ENCODE measurements at regions not wholly inside any gene's neighbourhood (a gene's known extent, or its start where the extent isn't known, plus 50 kb on each side); places are given as distances from the start of the nearest gene placed in this dataset.

GRCh38 chr10:6343305-6344010 is 140.7 kb downstream of the PFKFB3 start:
- TF ChIP-seq CTCF (IDR thresholded peaks at IDR 0.05): no peak
- Histone ChIP-seq H3K36me3 (ENCODE audit: insufficient read depth in 1 of 2, low read depth in 1 of 2) (no peaks in the 10 kb centered on the region), H3K4me1 (peaks cover 4% of the 10 kb centered on the region), H3K27me3 (ENCODE audit: insufficient read depth in 3 of 3, low read length in 2 of 3) (no peaks in the 10 kb centered on the region), H3K4me3 (no peak overlapping the region), H3K27ac (no peak overlapping the region), H3K9me3 (no peaks in the 10 kb centered on the region)
- DNase-seq: no peak
- intact Hi-C loops (cut with DNase I): no loop called here
- no peak for ATAC-seq
- WGBS, 3 donors: 56 to 75% (median 65%) methylated on average over 7 of the region's 7 CpGs

GRCh38 chr10:6345404-6345803 is 142.7 kb downstream of the PFKFB3 start:
- WGBS, 3 donors: 89 to 94% (median 94%) methylated on average over 1 of the region's 1 CpG
- H3K27me3 ChIP-seq (ENCODE audit: insufficient read depth in 3 of 3, low read length in 2 of 3): no peaks in the 10 kb centered on the region
- ATAC-seq: no peak
- H3K4me1 ChIP-seq: peaks cover 6% of the 10 kb centered on the region
- no peak overlapping the region for H3K27ac ChIP-seq
- no peaks in the 10 kb centered on the region for H3K9me3 ChIP-seq
- DNase-seq: no peak
- intact Hi-C loops (cut with DNase I): no loop called here
- no peak for TF ChIP-seq CTCF (IDR thresholded peaks at IDR 0.05)
- H3K36me3 ChIP-seq (ENCODE audit: insufficient read depth in 1 of 2, low read depth in 1 of 2): no peaks in the 10 kb centered on the region
- H3K4me3 ChIP-seq: no peak overlapping the region

GRCh38 chr10:6346631-6347030 is 143.9 kb downstream of the PFKFB3 start:
- peaks cover 6% of the 10 kb centered on the region for H3K4me1 ChIP-seq
- H3K9me3 ChIP-seq: no peaks in the 10 kb centered on the region
- 89 to 96% (median 91%) methylated on average over 2 of the region's 2 CpGs for WGBS, 3 donors
- intact Hi-C loops (cut with DNase I): no loop called here
- no peak overlapping the region for H3K27ac ChIP-seq
- no peaks in the 10 kb centered on the region for H3K27me3 ChIP-seq (ENCODE audit: insufficient read depth in 3 of 3, low read length in 2 of 3)
- ATAC-seq (no peak), DNase-seq (no peak)
- H3K36me3 ChIP-seq (ENCODE audit: insufficient read depth in 1 of 2, low read depth in 1 of 2): no peaks in the 10 kb centered on the region
- no peak for TF ChIP-seq CTCF (IDR thresholded peaks at IDR 0.05)
- H3K4me3 ChIP-seq: no peak overlapping the region

DNA sequence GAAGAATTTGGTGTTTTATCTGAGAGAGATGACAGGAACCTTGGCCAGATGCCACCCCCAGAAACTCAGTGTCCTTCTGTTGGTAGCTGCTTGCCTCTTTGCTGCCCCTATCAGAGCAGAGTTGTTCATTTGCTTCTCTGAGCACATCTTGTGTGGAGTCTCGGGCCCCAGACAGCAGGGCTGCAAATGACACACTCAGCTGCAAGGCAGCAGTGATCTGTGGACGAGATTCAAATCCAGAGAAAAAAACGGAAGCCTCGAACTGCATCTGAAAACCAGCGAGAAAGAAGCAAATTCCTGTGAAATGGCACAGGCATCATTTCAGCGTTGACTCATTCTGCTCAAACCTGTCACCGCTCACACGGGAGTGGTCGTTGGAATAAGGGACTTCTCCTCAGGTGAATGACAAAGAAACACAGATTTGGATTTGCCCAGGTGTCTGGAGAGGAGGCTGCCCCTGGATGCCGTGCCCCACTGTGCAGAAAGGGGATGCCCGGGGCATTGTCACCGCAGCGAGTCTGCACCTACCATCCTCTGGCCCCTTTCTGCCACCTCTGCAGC is 144.7 kb downstream of the PFKFB3 start:
- Histone ChIP-seq H3K27me3 (ENCODE audit: insufficient read depth in 3 of 3, low read length in 2 of 3) (no peaks in the 10 kb centered on the region), H3K36me3 (ENCODE audit: insufficient read depth in 1 of 2, low read depth in 1 of 2) (no peaks in the 10 kb centered on the region), H3K4me1 (peaks cover 6% of the 10 kb centered on the region), H3K9me3 (no peaks in the 10 kb centered on the region), H3K4me3 (no peak overlapping the region), H3K27ac (no peak overlapping the region)
- ATAC-seq (peak in 2 of 4 donors; percentile 32 to 43), DNase-seq (peak in 1 of 2 donors; percentile 36)
- intact Hi-C loops (cut with DNase I): no loop called here
- no peak for TF ChIP-seq CTCF (IDR thresholded peaks at IDR 0.05)
- 36 to 55% (median 42%) methylated on average over 13 of the region's 13 CpGs for WGBS, 3 donors
